ENCODE measurements at regions not wholly inside any gene's neighbourhood (a gene's known extent, or its start where the extent isn't known, plus 50 kb on each side); places are given as distances from the start of the nearest gene placed in this dataset.

GRCh38 chr4:151599863-151600262 lies 160.9 kb downstream of the GATB start:
- TF ChIP-seq CTCF (IDR thresholded peaks at IDR 0.05) (no peak), POLR2A (IDR thresholded peaks at IDR 0.05) (no peak)
